ENCODE measurements at regions not wholly inside any gene's neighbourhood (a gene's known extent, or its start where the extent isn't known, plus 50 kb on each side); places are given as distances from the start of the nearest gene placed in this dataset.

DNA sequence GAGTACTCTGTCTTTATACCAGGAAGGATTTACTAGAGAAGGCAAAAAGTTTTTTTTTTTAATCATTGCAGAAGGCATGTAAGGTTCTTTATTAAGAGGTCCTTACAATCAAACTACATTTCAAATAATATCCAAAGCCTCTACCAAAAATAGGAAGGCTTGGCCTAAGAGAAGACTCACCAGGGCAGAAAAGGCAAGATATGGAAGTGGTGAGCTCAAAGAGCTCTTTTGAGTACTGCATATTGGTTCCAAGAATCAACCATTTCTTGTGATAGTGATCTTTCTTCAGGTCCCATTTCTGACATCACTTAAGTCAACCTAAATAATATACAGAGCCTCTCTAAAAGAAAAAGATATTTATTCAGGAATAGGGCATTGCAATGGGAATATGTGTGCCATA, 153.2 kb downstream of the FASLG start (continued):
- TF ChIP-seq ZNF219 (CRISPR knock-in tag; IDR thresholded peaks at IDR 0.05; ENCODE audit: borderline replicate concordance) (no peak), NR2C2 (CRISPR knock-in tag; IDR thresholded peaks at IDR 0.05) (no peak), FOXJ3 (CRISPR knock-in tag; IDR thresholded peaks at IDR 0.05; ENCODE audit: borderline replicate concordance) (no peak), MXD4 (CRISPR knock-in tag; IDR thresholded peaks at IDR 0.05; ENCODE audit: borderline replicate concordance) (no peak), ESRRA (CRISPR knock-in tag; IDR thresholded peaks at IDR 0.05; ENCODE audit: borderline replicate concordance) (no peak)
- TF ChIP-seq, protein P1, sequence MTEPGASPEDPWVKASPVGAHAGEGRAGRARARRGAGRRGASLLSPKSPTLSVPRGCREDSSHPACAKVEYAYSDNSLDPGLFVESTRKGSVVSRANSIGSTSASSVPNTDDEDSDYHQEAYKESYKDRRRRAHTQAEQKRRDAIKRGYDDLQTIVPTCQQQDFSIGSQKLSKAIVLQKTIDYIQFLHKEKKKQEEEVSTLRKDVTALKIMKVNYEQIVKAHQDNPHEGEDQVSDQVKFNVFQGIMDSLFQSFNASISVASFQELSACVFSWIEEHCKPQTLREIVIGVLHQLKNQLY (CRISPR knock-in tag; IDR thresholded peaks at IDR 0.05) = no peak
- TF ChIP-seq, protein P2, sequence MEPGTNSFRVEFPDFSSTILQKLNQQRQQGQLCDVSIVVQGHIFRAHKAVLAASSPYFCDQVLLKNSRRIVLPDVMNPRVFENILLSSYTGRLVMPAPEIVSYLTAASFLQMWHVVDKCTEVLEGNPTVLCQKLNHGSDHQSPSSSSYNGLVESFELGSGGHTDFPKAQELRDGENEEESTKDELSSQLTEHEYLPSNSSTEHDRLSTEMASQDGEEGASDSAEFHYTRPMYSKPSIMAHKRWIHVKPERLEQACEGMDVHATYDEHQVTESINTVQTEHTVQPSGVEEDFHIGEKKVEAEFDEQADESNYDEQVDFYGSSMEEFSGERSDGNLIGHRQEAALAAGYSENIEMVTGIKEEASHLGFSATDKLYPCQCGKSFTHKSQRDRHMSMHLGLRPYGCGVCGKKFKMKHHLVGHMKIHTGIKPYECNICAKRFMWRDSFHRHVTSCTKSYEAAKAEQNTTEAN (CRISPR knock-in tag; IDR thresholded peaks at IDR 0.05) = no peak
- TF ChIP-seq, protein P3, sequence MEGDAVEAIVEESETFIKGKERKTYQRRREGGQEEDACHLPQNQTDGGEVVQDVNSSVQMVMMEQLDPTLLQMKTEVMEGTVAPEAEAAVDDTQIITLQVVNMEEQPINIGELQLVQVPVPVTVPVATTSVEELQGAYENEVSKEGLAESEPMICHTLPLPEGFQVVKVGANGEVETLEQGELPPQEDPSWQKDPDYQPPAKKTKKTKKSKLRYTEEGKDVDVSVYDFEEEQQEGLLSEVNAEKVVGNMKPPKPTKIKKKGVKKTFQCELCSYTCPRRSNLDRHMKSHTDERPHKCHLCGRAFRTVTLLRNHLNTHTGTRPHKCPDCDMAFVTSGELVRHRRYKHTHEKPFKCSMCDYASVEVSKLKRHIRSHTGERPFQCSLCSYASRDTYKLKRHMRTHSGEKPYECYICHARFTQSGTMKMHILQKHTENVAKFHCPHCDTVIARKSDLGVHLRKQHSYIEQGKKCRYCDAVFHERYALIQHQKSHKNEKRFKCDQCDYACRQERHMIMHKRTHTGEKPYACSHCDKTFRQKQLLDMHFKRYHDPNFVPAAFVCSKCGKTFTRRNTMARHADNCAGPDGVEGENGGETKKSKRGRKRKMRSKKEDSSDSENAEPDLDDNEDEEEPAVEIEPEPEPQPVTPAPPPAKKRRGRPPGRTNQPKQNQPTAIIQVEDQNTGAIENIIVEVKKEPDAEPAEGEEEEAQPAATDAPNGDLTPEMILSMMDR (IDR thresholded peaks at IDR 0.05) = no peak
- TF ChIP-seq, protein P4, sequence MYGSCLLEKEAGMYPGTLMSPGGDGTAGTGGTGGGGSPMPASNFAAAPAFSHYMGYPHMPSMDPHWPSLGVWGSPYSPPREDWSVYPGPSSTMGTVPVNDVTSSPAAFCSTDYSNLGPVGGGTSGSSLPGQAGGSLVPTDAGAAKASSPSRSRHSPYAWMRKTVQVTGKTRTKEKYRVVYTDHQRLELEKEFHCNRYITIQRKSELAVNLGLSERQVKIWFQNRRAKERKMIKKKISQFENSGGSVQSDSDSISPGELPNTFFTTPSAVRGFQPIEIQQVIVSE (CRISPR knock-in tag; IDR thresholded peaks at IDR 0.05; ENCODE audit: borderline replicate concordance) = no peak
- TF ChIP-seq, protein P5, sequence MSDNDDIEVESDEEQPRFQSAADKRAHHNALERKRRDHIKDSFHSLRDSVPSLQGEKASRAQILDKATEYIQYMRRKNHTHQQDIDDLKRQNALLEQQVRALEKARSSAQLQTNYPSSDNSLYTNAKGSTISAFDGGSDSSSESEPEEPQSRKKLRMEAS (CRISPR knock-in tag; IDR thresholded peaks at IDR 0.05) = no peak
- TF ChIP-seq, protein P6, sequence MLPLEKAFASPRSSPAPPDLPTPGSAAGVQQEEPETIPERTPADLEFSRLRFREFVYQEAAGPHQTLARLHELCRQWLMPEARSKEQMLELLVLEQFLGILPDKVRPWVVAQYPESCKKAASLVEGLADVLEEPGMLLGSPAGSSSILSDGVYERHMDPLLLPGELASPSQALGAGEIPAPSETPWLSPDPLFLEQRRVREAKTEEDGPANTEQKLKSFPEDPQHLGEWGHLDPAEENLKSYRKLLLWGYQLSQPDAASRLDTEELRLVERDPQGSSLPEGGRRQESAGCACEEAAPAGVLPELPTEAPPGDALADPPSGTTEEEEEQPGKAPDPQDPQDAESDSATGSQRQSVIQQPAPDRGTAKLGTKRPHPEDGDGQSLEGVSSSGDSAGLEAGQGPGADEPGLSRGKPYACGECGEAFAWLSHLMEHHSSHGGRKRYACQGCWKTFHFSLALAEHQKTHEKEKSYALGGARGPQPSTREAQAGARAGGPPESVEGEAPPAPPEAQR (CRISPR knock-in tag; IDR thresholded peaks at IDR 0.05) = no peak
- TF ChIP-seq, protein P7, sequence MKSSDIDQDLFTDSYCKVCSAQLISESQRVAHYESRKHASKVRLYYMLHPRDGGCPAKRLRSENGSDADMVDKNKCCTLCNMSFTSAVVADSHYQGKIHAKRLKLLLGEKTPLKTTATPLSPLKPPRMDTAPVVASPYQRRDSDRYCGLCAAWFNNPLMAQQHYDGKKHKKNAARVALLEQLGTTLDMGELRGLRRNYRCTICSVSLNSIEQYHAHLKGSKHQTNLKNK (CRISPR knock-in tag; IDR thresholded peaks at IDR 0.05) = no peak

DNA sequence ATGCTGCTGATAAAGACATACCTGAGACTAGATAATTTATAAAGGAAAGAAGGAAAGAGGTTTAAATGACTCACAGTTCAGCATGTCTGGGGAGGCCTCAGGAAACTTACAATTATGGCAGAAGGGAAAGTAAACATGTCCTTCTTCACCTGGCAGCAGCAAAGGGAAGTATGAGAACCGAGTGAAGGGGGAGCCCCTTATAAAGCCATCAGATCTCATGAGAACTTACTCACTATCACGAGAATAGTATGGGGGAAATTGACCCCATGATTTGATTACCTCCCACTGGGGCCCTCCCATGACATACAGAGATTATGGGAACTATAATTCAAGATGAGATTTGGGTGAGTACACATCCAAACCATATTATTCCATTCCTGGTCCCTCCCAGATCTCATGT, 154.4 kb downstream of the FASLG start:
- H3K27ac Mint-ChIP-seq = no peak overlapping the region
- POLR2A ChIA-PET = no interaction called here
- H3K27me3 Mint-ChIP-seq (ENCODE audit: low read depth) = peaks cover 2% of the 10 kb centered on the region
- H3K9me3 Mint-ChIP-seq = peaks cover 40% of the 10 kb centered on the region
- ATAC-seq (no peak), DNase-seq (ENCODE audit: low spot score) (no peak)
- CTCF ChIA-PET = no interaction called here
- no peaks in the 10 kb centered on the region for H3K4me1 Mint-ChIP-seq
- peaks cover 28% of the 10 kb centered on the region for H3K36me3 Mint-ChIP-seq
- H3K4me3 Mint-ChIP-seq = no peak overlapping the region
- TF ChIP-seq EMX1 (CRISPR knock-in tag; IDR thresholded peaks at IDR 0.05) (no peak), TCF7 (CRISPR knock-in tag; IDR thresholded peaks at IDR 0.05; ENCODE audit: low read depth) (no peak), TEAD4 (CRISPR knock-in tag; IDR thresholded peaks at IDR 0.05) (no peak), CREB1 (CRISPR knock-in tag; IDR thresholded peaks at IDR 0.05) (no peak), PRRX2 (CRISPR knock-in tag; IDR thresholded peaks at IDR 0.05) (no peak)
- TF ChIP-seq, protein P8, sequence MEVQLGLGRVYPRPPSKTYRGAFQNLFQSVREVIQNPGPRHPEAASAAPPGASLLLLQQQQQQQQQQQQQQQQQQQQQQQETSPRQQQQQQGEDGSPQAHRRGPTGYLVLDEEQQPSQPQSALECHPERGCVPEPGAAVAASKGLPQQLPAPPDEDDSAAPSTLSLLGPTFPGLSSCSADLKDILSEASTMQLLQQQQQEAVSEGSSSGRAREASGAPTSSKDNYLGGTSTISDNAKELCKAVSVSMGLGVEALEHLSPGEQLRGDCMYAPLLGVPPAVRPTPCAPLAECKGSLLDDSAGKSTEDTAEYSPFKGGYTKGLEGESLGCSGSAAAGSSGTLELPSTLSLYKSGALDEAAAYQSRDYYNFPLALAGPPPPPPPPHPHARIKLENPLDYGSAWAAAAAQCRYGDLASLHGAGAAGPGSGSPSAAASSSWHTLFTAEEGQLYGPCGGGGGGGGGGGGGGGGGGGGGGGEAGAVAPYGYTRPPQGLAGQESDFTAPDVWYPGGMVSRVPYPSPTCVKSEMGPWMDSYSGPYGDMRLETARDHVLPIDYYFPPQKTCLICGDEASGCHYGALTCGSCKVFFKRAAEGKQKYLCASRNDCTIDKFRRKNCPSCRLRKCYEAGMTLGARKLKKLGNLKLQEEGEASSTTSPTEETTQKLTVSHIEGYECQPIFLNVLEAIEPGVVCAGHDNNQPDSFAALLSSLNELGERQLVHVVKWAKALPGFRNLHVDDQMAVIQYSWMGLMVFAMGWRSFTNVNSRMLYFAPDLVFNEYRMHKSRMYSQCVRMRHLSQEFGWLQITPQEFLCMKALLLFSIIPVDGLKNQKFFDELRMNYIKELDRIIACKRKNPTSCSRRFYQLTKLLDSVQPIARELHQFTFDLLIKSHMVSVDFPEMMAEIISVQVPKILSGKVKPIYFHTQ (CRISPR knock-in tag; IDR thresholded peaks at IDR 0.05) = no peak
- TF ChIP-seq, protein P9, sequence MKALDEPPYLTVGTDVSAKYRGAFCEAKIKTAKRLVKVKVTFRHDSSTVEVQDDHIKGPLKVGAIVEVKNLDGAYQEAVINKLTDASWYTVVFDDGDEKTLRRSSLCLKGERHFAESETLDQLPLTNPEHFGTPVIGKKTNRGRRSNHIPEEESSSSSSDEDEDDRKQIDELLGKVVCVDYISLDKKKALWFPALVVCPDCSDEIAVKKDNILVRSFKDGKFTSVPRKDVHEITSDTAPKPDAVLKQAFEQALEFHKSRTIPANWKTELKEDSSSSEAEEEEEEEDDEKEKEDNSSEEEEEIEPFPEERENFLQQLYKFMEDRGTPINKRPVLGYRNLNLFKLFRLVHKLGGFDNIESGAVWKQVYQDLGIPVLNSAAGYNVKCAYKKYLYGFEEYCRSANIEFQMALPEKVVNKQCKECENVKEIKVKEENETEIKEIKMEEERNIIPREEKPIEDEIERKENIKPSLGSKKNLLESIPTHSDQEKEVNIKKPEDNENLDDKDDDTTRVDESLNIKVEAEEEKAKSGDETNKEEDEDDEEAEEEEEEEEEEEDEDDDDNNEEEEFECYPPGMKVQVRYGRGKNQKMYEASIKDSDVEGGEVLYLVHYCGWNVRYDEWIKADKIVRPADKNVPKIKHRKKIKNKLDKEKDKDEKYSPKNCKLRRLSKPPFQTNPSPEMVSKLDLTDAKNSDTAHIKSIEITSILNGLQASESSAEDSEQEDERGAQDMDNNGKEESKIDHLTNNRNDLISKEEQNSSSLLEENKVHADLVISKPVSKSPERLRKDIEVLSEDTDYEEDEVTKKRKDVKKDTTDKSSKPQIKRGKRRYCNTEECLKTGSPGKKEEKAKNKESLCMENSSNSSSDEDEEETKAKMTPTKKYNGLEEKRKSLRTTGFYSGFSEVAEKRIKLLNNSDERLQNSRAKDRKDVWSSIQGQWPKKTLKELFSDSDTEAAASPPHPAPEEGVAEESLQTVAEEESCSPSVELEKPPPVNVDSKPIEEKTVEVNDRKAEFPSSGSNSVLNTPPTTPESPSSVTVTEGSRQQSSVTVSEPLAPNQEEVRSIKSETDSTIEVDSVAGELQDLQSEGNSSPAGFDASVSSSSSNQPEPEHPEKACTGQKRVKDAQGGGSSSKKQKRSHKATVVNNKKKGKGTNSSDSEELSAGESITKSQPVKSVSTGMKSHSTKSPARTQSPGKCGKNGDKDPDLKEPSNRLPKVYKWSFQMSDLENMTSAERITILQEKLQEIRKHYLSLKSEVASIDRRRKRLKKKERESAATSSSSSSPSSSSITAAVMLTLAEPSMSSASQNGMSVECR (CRISPR knock-in tag; IDR thresholded peaks at IDR 0.05; ENCODE audit: borderline replicate concordance) = no peak
- TF ChIP-seq, protein P10, sequence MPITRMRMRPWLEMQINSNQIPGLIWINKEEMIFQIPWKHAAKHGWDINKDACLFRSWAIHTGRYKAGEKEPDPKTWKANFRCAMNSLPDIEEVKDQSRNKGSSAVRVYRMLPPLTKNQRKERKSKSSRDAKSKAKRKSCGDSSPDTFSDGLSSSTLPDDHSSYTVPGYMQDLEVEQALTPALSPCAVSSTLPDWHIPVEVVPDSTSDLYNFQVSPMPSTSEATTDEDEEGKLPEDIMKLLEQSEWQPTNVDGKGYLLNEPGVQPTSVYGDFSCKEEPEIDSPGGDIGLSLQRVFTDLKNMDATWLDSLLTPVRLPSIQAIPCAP (CRISPR knock-in tag; IDR thresholded peaks at IDR 0.05) = no peak
